Gastrocnemius medialis (tissue), 4 donors: ENCODE measurements at regions not wholly inside any gene's neighbourhood (a gene's known extent, or its start where the extent isn't known, plus 50 kb on each side); places are given as distances from the start of the nearest gene placed in this dataset.

Source experiments
- ATAC-seq, 2 donors: fragments of 150-250 bp; one replicate each; pipeline ENCODE4 v1.9.1; 2016
- DNase-seq, 2 donors: peaks; one replicate each; pipeline ENCODE4 v3.0.0-alpha.2; 2019
- H3K27ac ChIP-seq, 4 donors: fragments of 200-600 bp; sonication (generic); 1 replicate in 1 of 4; 2 replicates in 3 of 4; pipeline ENCODE4 v1.5.1; 2016 to 2018; ENCODE audit warnings: mild to moderate bottlenecking in 2 of 4, moderate library complexity in 1 of 4
- H3K27me3 ChIP-seq, 3 donors: fragments of 200-600 bp; sonication (generic) in 2 of 3; 1 replicate in 1 of 3; 2 replicates in 2 of 3; pipeline versions ENCODE4 v1.5.1 to v1.6.0; 2016 to 2019; ENCODE audit warnings: mild to moderate bottlenecking in 1 of 3, moderate library complexity in 1 of 3
- H3K36me3 ChIP-seq, 2 donors: fragments of 200-600 bp; sonication (generic) in 1 of 2; one replicate each; pipeline ENCODE4 v1.5.1; 2017 to 2018
- H3K4me1 ChIP-seq, 2 donors: fragments of 200-600 bp; sonication (generic) in 1 of 2; one replicate each; pipeline ENCODE4 v1.5.1; 2016 to 2017; ENCODE audit warnings: mild to moderate bottlenecking in 2 of 2
- H3K4me3 ChIP-seq, 4 donors: fragments of 200-600 bp; sonication (generic) in 3 of 4; 1 replicate in 1 of 4; 2 replicates in 3 of 4; pipeline ENCODE4 v1.5.1; 2016 to 2019; ENCODE audit warnings: mild to moderate bottlenecking in 2 of 4
- H3K9me3 ChIP-seq, 3 donors: fragments of 200-600 bp; sonication (generic) in 2 of 3; 1 replicate in 1 of 3; 2 replicates in 2 of 3; pipeline ENCODE4 v1.5.1; 2016 to 2019
- POLR2A ChIP-seq, 2 donors: fragments of 450-650 bp; IDR thresholded peaks; one replicate each; pipeline ENCODE4 v1.6.1; 2017; ENCODE audit warnings: antibody characterized with exemption in 2 of 2, mild to moderate bottlenecking in 2 of 2, moderate library complexity in 2 of 2
- in situ Hi-C, 4 donors: fragments of 200-750 bp; cut with MboI; loops; one replicate each; pipeline versions ENCODE4 v1.15.0 to v1.8.0; 2017; ENCODE audit warnings: low sequenced_read_pairs in 4 of 4
- intact Hi-C: fragments of 100-400 bp; cut with DNase I; formaldehyde crosslinking; loops from one replicate; pipeline ENCODE4 v1.15.1; 2023; ENCODE audit warnings: low total_unique reads
- TF ChIP-seq, protein P1 (sequence below), 5 experiments: fragments of 450-650 bp in 3 of 5; fragments of 200-600 bp in 2 of 5; sonication (generic) in 2 of 5; IDR thresholded peaks in 4 of 5; conservative IDR thresholded peaks in 1 of 5; 1 replicate in 4 of 5; 2 replicates in 1 of 5; pipeline ENCODE4 v1.5.1; 2016 to 2019; ENCODE audit warnings: antibody characterized with exemption in 5 of 5, mild to moderate bottlenecking in 3 of 5, moderate library complexity in 3 of 5

DNA sequence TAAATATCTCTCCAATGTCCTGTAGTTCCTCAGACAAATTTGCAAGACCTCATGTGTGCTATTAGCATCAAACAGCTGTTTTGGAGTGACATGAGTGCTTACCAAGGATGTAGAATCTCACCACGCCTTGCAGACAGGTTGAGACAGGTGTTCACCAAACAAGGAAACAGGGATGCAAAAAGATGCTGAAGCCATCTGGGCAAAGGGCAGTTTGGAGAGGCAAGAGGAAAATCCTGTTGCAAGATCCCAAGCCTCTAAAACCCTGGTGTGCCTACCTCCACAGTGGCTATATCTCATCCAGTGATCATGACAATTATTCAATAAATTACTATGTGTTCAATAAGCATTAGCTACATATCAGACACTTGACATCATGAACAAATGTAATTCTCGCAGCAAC is 373.7 kb downstream of the SOX9 start:
- Histone ChIP-seq H3K4me1 (no peaks in the 10 kb centered on the region), H3K27ac (no peak overlapping the region), H3K9me3 (no peaks in the 10 kb centered on the region), H3K27me3 (no peaks in the 10 kb centered on the region), H3K36me3 (no peaks in the 10 kb centered on the region), H3K4me3 (no peak overlapping the region)
- in situ Hi-C loops (no loop called here), intact Hi-C loops (no loop called here)
- TF ChIP-seq POLR2A (IDR thresholded peaks at IDR 0.05), result no peak
- TF ChIP-seq, protein P1, sequence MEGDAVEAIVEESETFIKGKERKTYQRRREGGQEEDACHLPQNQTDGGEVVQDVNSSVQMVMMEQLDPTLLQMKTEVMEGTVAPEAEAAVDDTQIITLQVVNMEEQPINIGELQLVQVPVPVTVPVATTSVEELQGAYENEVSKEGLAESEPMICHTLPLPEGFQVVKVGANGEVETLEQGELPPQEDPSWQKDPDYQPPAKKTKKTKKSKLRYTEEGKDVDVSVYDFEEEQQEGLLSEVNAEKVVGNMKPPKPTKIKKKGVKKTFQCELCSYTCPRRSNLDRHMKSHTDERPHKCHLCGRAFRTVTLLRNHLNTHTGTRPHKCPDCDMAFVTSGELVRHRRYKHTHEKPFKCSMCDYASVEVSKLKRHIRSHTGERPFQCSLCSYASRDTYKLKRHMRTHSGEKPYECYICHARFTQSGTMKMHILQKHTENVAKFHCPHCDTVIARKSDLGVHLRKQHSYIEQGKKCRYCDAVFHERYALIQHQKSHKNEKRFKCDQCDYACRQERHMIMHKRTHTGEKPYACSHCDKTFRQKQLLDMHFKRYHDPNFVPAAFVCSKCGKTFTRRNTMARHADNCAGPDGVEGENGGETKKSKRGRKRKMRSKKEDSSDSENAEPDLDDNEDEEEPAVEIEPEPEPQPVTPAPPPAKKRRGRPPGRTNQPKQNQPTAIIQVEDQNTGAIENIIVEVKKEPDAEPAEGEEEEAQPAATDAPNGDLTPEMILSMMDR (IDR thresholded peaks at IDR 0.05 in 4 of 5, conservative IDR thresholded peaks at IDR 0.05 in 1 of 5), result no peak
- ATAC-seq, result no peak
- no peak for DNase-seq

DNA sequence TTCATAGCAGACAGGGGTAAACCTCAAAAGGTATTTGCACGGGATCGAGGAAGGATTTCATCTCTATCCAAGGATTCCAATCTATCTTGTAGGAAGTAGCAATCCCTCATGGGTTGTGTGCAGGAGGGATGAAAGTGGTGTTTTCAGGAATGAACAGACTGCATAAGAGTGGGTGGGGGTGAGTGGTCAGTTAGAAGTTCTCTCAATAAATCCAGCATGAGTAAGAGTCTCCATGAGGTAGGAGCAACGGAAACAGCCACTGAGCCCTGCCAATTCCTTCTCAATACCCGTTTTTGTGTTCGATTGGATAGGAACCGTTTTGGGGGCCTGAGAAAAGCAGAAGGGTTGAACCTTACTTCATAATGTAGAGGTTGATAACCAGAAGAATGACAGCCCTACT is 375.6 kb downstream of the SOX9 start:
- in situ Hi-C loops, result no loop called here
- no peak overlapping the region for H3K27ac ChIP-seq
- ATAC-seq, result no peak
- no peaks in the 10 kb centered on the region for H3K9me3 ChIP-seq
- intact Hi-C loops, result no loop called here
- H3K27me3 ChIP-seq, result no peaks in the 10 kb centered on the region
- no peaks in the 10 kb centered on the region for H3K36me3 ChIP-seq
- no peaks in the 10 kb centered on the region for H3K4me1 ChIP-seq
- TF ChIP-seq, protein P1 (IDR thresholded peaks at IDR 0.05 in 4 of 5, conservative IDR thresholded peaks at IDR 0.05 in 1 of 5), result no peak
- no peak for TF ChIP-seq POLR2A (IDR thresholded peaks at IDR 0.05)
- no peak for DNase-seq
- no peak overlapping the region for H3K4me3 ChIP-seq

DNA sequence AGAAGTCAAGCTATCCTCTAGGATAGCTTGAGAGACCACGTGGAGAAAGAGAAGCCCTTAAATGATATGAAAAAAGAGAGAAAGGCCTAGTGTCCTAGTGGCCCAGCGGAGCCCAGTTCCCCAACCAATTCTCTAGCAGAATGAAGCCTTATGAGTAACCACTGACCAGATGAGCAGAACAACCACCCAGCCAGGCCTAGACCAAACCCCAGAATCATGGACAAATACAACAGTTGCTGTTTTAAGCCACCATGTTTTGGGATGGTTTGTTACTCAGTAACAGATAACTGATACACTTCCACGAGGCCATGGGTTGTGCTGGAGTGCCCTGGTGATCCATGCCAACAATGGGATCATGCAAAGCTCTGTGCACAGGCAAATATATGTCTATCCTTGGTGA is 377.1 kb downstream of the SOX9 start:
- Histone ChIP-seq H3K27me3 (no peaks in the 10 kb centered on the region), H3K9me3 (no peaks in the 10 kb centered on the region), H3K4me3 (no peak overlapping the region), H3K4me1 (no peaks in the 10 kb centered on the region), H3K27ac (no peak overlapping the region), H3K36me3 (no peaks in the 10 kb centered on the region)
- TF ChIP-seq, protein P1 (IDR thresholded peaks at IDR 0.05 in 4 of 5, conservative IDR thresholded peaks at IDR 0.05 in 1 of 5), result no peak
- TF ChIP-seq POLR2A (IDR thresholded peaks at IDR 0.05), result no peak
- DNase-seq (no peak), ATAC-seq (no peak)
- intact Hi-C loops, result no loop called here
- in situ Hi-C loops, result no loop called here

DNA sequence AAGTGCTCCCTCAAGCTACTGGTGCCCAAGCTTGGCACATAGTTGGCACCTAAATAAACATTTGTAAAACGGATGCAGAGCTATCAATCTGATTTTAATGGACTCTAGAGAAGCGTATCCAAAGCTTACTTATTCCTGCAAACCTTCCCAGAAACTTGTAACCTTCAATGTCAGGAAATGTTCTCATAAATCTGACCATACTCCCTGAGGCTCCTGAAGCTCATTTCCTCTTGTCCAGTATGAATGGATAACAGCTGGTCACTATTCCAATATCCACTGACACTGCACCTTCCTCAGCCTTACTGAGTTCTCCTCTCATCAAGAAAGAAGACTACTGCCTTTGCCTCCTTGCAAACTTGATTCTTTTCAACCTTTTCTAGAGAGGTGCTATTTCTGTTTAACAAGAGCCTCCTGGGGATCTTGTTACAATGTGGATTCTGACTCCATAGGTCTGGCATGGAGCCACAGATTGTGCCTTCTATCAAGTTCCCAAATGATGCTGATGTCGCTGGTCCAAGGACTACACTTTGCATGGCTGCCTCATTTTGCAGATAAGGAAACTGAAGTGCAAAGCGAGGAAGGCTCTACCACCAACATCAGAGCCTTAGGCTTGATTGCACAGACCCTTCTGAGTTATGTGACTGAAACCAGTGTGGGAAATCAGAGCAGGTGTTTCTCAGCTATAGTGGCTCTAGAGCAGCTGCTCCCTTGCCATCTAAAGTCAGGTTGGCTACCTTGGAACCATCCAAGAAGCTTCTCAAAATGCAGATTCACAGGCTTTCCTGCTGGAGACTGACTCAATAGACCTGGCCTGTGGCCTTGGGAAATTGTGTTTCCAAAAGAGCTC is 377.8 kb downstream of the SOX9 start:
- Histone ChIP-seq H3K36me3 (no peaks in the 10 kb centered on the region), H3K27ac (no peak overlapping the region), H3K4me3 (no peak overlapping the region), H3K4me1 (no peaks in the 10 kb centered on the region), H3K9me3 (no peaks in the 10 kb centered on the region), H3K27me3 (no peaks in the 10 kb centered on the region)
- in situ Hi-C loops (no loop called here), intact Hi-C loops (no loop called here)
- DNase-seq (no peak), ATAC-seq (no peak)
- TF ChIP-seq, protein P1 (IDR thresholded peaks at IDR 0.05 in 4 of 5, conservative IDR thresholded peaks at IDR 0.05 in 1 of 5), result no peak
- TF ChIP-seq POLR2A (IDR thresholded peaks at IDR 0.05), result no peak
